Right lobe of liver (tissue), 6 donors: ENCODE measurements at regions not wholly inside any gene's neighbourhood (a gene's known extent, or its start where the extent isn't known, plus 50 kb on each side); places are given as distances from the start of the nearest gene placed in this dataset.

ENCODE experiments used
- ATAC-seq, 4 donors: fragments of 200-7000 bp; cut with Tn5 transposase; one replicate each; pipeline ENCODE4 v1.9.1; 2020; ENCODE audit warnings: mild to moderate bottlenecking in 4 of 4, moderate library complexity in 4 of 4
- DNase-seq, 3 donors: peaks; one replicate each; pipeline ENCODE4 v3.0.0-alpha.2; 2020
- H3K27ac ChIP-seq, 3 donors: fragments of 200-600 bp; one replicate each; pipeline ENCODE4 v1.8.0; 2022
- H3K27me3 ChIP-seq, 2 donors: fragments of 200-600 bp; one replicate each; pipeline ENCODE4 v1.8.0; 2022
- H3K36me3 ChIP-seq, 4 donors: fragments of 200-600 bp; sonication (generic) in 1 of 4; one replicate each; pipeline versions ENCODE4 v1.5.1 to v1.8.0; 2017 to 2022; ENCODE audit warnings: control low read depth in 1 of 4
- H3K4me1 ChIP-seq, 4 donors: fragments of 200-600 bp; sonication (generic) in 1 of 4; one replicate each; pipeline versions ENCODE4 v1.5.1 to v1.8.0; 2017 to 2022; ENCODE audit warnings: control low read depth in 1 of 4
- H3K4me3 ChIP-seq, 3 donors: fragments of 200-600 bp; one replicate each; pipeline ENCODE4 v1.8.0; 2022
- H3K9me3 ChIP-seq, 4 donors: fragments of 200-600 bp; sonication (generic) in 1 of 4; one replicate each; pipeline versions ENCODE4 v1.5.1 to v1.8.0; 2017 to 2022; ENCODE audit warnings: control low read depth in 1 of 4
- CTCF ChIP-seq, 4 donors: fragments of 200-600 bp in 3 of 4; fragments of 450-650 bp in 1 of 4; IDR thresholded peaks; one replicate each; pipeline versions ENCODE4 v1.5.1 to v1.8.0; 2016 to 2022; ENCODE audit warnings: antibody characterized with exemption in 4 of 4, mild to moderate bottlenecking in 2 of 4
- POLR2A ChIP-seq: fragments of 450-650 bp; IDR thresholded peaks from one replicate; pipeline ENCODE4 v1.6.1; 2017; ENCODE audit warnings: antibody characterized with exemption, mild to moderate bottlenecking
- WGBS: methylation state at CpG from one replicate; pipeline ENCODE4 v1.1.6; 2018; ENCODE audit warnings: low coverage, low lambda C conversion rate; ENCODE audit not compliant: insufficient coverage; ENCODE audit errors: missing lambda C conversion rate; 5-methylcytosine and 5-hydroxymethylcytosine counted together
- intact Hi-C, 2 donors: fragments of 100-400 bp; cut with DNase I; formaldehyde crosslinking; loops; one replicate each; pipeline versions ENCODE4 v1.11.2 to v1.14.1; 2022
- donor health status: DM: no; HTN: yes; CAD: no.
- donor health status: DM: no; HTN: no; CAD: no.
- donor health status: DM: no; HTN: no; CAD: no.
- donor health status: DM: no; HTN: yes; CAD: no.
- donor health status: DM: no; HTN: yes; CAD: no.

- H3K4me3 ChIP-seq = no peak overlapping the region
- no peaks in the 10 kb centered on the region for H3K36me3 ChIP-seq
- WGBS = 67% methylated on average over 11 of the region's 17 CpGs
- DNase-seq (no peak), ATAC-seq (no peak)
- TF ChIP-seq POLR2A (no peak), CTCF (IDR thresholded peaks at IDR 0.05) (no peak)
- no peaks in the 10 kb centered on the region for H3K9me3 ChIP-seq
- no peaks in the 10 kb centered on the region for H3K4me1 ChIP-seq
- H3K27me3 ChIP-seq = no peaks in the 10 kb centered on the region
- no peak overlapping the region for H3K27ac ChIP-seq
- intact Hi-C loops = no loop called here
Measured at GRCh38 chr18:78630356-78630755, 349.3 kb upstream of the SALL3 start.

GRCh38 chr18:78630981-78631510 lies 348.6 kb upstream of the SALL3 start:
- no peak for ATAC-seq
- Histone ChIP-seq H3K9me3 (no peaks in the 10 kb centered on the region), H3K27me3 (no peaks in the 10 kb centered on the region), H3K4me3 (no peak overlapping the region), H3K27ac (no peak overlapping the region), H3K4me1 (no peaks in the 10 kb centered on the region), H3K36me3 (no peaks in the 10 kb centered on the region)
- DNase-seq = no peak
- TF ChIP-seq POLR2A = no peak
- no peak for TF ChIP-seq CTCF (IDR thresholded peaks at IDR 0.05)
- intact Hi-C loops = no loop called here
- WGBS = 43% methylated on average over 6 of the region's 14 CpGs

GRCh38 chr18:78632111-78632541 lies 347.5 kb upstream of the SALL3 start:
- ATAC-seq (no peak), DNase-seq (no peak)
- Histone ChIP-seq H3K27me3 (no peaks in the 10 kb centered on the region), H3K9me3 (no peaks in the 10 kb centered on the region), H3K4me3 (no peak overlapping the region), H3K27ac (no peak overlapping the region), H3K4me1 (no peaks in the 10 kb centered on the region), H3K36me3 (no peaks in the 10 kb centered on the region)
- intact Hi-C loops = no loop called here
- WGBS = 40% methylated on average over 5 of the region's 11 CpGs
- TF ChIP-seq CTCF (IDR thresholded peaks at IDR 0.05) (no peak), POLR2A (no peak)

- no peak overlapping the region for H3K4me3 ChIP-seq
- H3K27me3 ChIP-seq = no peaks in the 10 kb centered on the region
- no peaks in the 10 kb centered on the region for H3K36me3 ChIP-seq
- TF ChIP-seq CTCF (IDR thresholded peaks at IDR 0.05) (no peak), POLR2A (no peak)
- ATAC-seq (no peak), DNase-seq (no peak)
- H3K9me3 ChIP-seq = no peaks in the 10 kb centered on the region
- H3K4me1 ChIP-seq = no peaks in the 10 kb centered on the region
- H3K27ac ChIP-seq = no peak overlapping the region
- WGBS = 61% methylated on average over 9 of the region's 20 CpGs
- intact Hi-C loops = no loop called here
Measured at GRCh38 chr18:78634061-78634696, 345.4 kb upstream of the SALL3 start.
